GM23338 (cell line): ENCODE measurements at regions not wholly inside any gene's neighbourhood (a gene's known extent, or its start where the extent isn't known, plus 50 kb on each side); places are given as distances from the start of the nearest gene placed in this dataset.

Experiments used
- CREB1 ChIP-seq: fragments of 250-450 bp; sonication (Bioruptor Pico); IDR thresholded peaks from 2 replicates; pipeline ENCODE4 v1.5.0; 2020; ENCODE audit warnings: low read depth, mild to moderate bottlenecking, moderate library complexity
- ETS1 ChIP-seq: IDR thresholded peaks from 2 replicates; pipeline ENCODE4 v1.6.1; 2016; ENCODE audit warnings: antibody characterized with exemption
- EZH2 ChIP-seq: fragments of 200-600 bp; sonication (generic); IDR thresholded peaks from one replicate; pipeline ENCODE4 v1.8.0; 2017; ENCODE audit warnings: antibody characterized with exemption, mild to moderate bottlenecking, low read depth; ENCODE audit not compliant: unreplicated experiment
- EZH2phosphoT487 ChIP-seq: fragments of 200-600 bp; sonication (generic); IDR thresholded peaks from one replicate; pipeline ENCODE4 v1.8.1; 2018; ENCODE audit warnings: antibody characterized with exemption; ENCODE audit not compliant: unreplicated experiment
- JUNB ChIP-seq: IDR thresholded peaks from one replicate; pipeline ENCODE4 v1.6.1; 2016; ENCODE audit warnings: antibody characterized with exemption; ENCODE audit not compliant: unreplicated experiment
- NANOG ChIP-seq: IDR thresholded peaks from 2 replicates; pipeline ENCODE4 v1.6.1; 2016; ENCODE audit warnings: antibody characterized with exemption, borderline replicate concordance
- POLR2AphosphoS5 ChIP-seq: IDR thresholded peaks from 2 replicates; pipeline ENCODE4 v1.6.1; 2016; ENCODE audit warnings: antibody characterized with exemption, low read depth
- REST ChIP-seq: IDR thresholded peaks from one replicate; pipeline ENCODE4 v1.6.1; 2018; ENCODE audit warnings: antibody characterized with exemption; ENCODE audit not compliant: unreplicated experiment
- STAT1 ChIP-seq: IDR thresholded peaks from one replicate; pipeline ENCODE4 v1.6.1; 2016; ENCODE audit warnings: antibody characterized with exemption; ENCODE audit not compliant: unreplicated experiment
- ZNF114 ChIP-seq: fragments of 250-450 bp; sonication (Bioruptor Pico); IDR thresholded peaks from 2 replicates; pipeline ENCODE4 v1.5.0; 2020; ENCODE audit warnings: mild to moderate bottlenecking, moderate library complexity
- ZNF331 ChIP-seq: fragments of 250-450 bp; sonication (Bioruptor Pico); IDR thresholded peaks from 2 replicates; pipeline ENCODE4 v1.5.0; 2020; ENCODE audit warnings: low read depth, mild to moderate bottlenecking, moderate library complexity
- TF ChIP-seq, protein P1 (sequence below), 2 experiments: fragments of 200-600 bp in 1 of 2; sonication (generic) in 1 of 2; conservative IDR thresholded peaks; 2 replicates each; pipeline versions ENCODE4 v1.5.1 to v1.6.1; 2016 to 2017; ENCODE audit warnings: antibody characterized with exemption in 2 of 2, low read depth in 2 of 2, mild to moderate bottlenecking in 2 of 2, moderate library complexity in 1 of 2

DNA sequence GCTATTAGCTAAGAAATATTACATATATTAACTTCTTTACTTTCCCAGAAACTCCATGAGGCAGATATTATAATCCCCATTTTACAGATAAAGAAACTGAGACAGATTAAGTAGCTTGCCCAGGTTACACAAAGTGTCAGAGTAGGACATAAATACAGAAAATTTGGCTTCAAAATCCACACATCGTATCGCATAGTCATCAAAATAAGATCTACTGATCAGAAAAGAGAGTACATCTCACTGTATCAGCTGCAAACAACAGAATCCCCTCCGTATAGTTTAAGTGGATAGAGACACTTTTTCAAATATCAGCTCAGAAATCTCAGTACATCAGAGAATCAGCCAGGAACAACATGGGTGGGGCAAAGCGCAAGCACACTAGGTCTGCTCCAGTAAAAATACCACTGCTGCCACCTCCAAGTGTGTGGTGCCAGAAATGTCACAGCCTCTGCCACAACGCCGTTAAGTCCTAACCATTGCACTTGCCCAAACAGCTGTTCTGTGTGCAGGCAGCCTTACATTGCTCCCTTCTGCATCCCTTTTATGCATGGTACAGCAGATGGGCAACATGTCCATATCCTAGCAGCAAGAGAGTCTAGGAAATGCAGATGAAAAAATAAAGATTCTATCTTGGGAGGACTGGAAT, 204.8 kb downstream of the KLF12 start:
- TF ChIP-seq, protein P1, sequence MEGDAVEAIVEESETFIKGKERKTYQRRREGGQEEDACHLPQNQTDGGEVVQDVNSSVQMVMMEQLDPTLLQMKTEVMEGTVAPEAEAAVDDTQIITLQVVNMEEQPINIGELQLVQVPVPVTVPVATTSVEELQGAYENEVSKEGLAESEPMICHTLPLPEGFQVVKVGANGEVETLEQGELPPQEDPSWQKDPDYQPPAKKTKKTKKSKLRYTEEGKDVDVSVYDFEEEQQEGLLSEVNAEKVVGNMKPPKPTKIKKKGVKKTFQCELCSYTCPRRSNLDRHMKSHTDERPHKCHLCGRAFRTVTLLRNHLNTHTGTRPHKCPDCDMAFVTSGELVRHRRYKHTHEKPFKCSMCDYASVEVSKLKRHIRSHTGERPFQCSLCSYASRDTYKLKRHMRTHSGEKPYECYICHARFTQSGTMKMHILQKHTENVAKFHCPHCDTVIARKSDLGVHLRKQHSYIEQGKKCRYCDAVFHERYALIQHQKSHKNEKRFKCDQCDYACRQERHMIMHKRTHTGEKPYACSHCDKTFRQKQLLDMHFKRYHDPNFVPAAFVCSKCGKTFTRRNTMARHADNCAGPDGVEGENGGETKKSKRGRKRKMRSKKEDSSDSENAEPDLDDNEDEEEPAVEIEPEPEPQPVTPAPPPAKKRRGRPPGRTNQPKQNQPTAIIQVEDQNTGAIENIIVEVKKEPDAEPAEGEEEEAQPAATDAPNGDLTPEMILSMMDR (conservative IDR thresholded peaks at IDR 0.05; ENCODE audit: low read depth in 2 of 2): no peak
- TF ChIP-seq CREB1 (CRISPR knock-in tag) (no peak), REST (no peak), EZH2phosphoT487 (no peak), EZH2 (no peak), POLR2AphosphoS5 (no peak), STAT1 (no peak), JUNB (no peak), ZNF331 (CRISPR knock-in tag) (no peak), NANOG (no peak), ZNF114 (CRISPR knock-in tag) (no peak), ETS1 (no peak)
